ENCODE measurements at regions not wholly inside any gene's neighbourhood (a gene's known extent, or its start where the extent isn't known, plus 50 kb on each side); places are given as distances from the start of the nearest gene placed in this dataset.
"Not testable (repeated sequence)": the region's sequence is repeated elsewhere in the genome, so short reads cannot be mapped to it uniquely, and the experiment has no call there.

DNA sequence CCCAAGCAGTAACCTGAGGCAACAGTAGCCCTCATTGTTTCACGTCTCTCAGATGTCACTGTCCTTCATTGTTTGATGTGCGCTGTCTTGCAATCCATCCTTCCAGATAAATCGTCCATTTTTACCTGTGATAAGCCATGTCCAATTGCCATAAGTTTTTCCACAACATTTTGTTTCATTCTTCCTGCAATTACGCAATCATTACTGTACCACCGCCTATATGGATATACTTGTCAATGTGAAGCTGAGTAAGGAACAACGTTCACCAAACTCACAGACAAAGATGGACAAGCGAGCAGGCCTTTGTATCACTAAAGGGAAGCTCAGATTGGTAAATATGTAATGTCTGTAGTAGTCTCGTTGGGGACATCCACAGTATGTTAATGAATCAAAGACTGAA is 452.5 kb upstream of the NDN start:
- in situ Hi-C loops (cut with HindIII; ENCODE audit: low sequenced_read_pairs); H3K4me3 ChIP-seq (ENCODE audit: low read depth, low read length); DNase-seq (ENCODE audit: low read depth, low spot score): not testable (repeated sequence)

DNA sequence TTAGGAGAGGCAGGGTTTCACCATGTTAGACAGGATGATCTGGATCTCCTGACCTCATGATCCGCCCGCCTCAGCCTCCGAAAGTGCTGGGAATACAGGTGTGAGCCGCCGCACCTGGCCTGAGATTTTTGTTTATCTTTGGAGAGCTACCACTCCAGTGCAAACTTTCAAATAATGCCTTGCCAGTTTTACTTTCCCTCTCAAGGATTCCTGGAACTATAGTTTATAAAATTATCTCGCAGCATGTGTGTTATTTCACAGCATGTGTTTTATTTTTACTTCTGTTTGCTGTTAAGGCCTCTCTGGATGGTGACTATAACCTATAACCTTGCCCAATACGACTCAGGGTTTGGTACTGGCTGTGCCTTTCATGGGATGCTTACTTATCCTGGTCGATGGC is 458.0 kb upstream of the NDN start:
- in situ Hi-C loops (cut with HindIII; ENCODE audit: low sequenced_read_pairs); DNase-seq (ENCODE audit: low read depth, low spot score); H3K4me3 ChIP-seq (ENCODE audit: low read depth, low read length): not testable (repeated sequence)

GRCh38 chr15:24146251-24146650 is 459.1 kb upstream of the NDN start:
- in situ Hi-C loops (cut with HindIII; ENCODE audit: low sequenced_read_pairs): no loop called here
- no peak for DNase-seq (ENCODE audit: low read depth, low spot score)
- no peak overlapping the region for H3K4me3 ChIP-seq (ENCODE audit: low read depth, low read length)
- TF ChIP-seq, protein P1, sequence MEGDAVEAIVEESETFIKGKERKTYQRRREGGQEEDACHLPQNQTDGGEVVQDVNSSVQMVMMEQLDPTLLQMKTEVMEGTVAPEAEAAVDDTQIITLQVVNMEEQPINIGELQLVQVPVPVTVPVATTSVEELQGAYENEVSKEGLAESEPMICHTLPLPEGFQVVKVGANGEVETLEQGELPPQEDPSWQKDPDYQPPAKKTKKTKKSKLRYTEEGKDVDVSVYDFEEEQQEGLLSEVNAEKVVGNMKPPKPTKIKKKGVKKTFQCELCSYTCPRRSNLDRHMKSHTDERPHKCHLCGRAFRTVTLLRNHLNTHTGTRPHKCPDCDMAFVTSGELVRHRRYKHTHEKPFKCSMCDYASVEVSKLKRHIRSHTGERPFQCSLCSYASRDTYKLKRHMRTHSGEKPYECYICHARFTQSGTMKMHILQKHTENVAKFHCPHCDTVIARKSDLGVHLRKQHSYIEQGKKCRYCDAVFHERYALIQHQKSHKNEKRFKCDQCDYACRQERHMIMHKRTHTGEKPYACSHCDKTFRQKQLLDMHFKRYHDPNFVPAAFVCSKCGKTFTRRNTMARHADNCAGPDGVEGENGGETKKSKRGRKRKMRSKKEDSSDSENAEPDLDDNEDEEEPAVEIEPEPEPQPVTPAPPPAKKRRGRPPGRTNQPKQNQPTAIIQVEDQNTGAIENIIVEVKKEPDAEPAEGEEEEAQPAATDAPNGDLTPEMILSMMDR (IDR thresholded peaks at IDR 0.05; ENCODE audit: low read depth, low read length): no peak

DNA sequence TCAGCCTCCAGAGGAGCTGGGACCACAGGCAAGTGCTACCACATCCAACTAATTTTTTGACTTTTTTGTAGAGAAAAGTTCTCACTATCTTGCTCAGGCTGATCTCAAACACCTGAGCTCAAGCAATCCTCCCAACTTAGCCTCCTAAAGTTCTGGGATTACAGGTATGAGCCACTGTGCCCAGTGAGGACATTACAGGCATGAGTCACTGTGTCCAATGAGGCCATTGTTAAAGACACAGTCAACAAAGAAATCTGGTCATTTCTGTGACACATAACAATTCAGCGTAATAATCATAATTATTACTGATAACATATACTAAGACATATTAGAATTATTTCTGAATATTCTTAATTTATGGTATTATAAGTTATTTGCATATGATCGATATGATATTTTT is 463.4 kb upstream of the NDN start:
- TF ChIP-seq, protein P1 (IDR thresholded peaks at IDR 0.05; ENCODE audit: low read depth, low read length): no peak
- no peak for DNase-seq (ENCODE audit: low read depth, low spot score)
- in situ Hi-C loops (cut with HindIII; ENCODE audit: low sequenced_read_pairs): no loop called here

GRCh38 chr15:24158306-24158705 is 471.2 kb upstream of the NDN start:
- H3K4me3 ChIP-seq (ENCODE audit: low read depth, low read length); DNase-seq (ENCODE audit: low read depth, low spot score); in situ Hi-C loops (cut with HindIII; ENCODE audit: low sequenced_read_pairs): not testable (repeated sequence)

More for the DNA sequence above, 463.4 kb upstream of the NDN start:
- H3K4me3 ChIP-seq (ENCODE audit: low read depth, low read length): no peak overlapping the region

DNA sequence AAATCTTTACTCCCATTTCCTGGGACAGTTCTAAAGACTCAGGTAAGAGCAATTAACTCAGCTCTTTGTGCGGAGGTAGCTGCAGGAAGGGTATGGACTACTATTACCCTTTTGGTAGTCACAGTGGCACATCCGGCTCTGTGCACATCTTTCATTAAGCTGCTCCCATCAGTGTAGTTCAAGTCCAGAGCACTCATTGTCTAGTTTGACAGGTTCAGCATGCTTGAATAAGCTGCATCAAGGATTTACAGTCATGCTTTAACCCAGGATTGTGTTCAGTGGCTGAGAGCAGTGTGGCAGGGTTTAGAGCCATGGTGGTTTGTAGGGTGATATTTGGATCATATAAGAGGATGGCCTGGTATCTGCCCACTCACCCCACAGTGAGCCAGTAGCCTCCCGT is 478.4 kb upstream of the NDN start:
- H3K4me3 ChIP-seq (ENCODE audit: low read depth, low read length); in situ Hi-C loops (cut with HindIII; ENCODE audit: low sequenced_read_pairs); DNase-seq (ENCODE audit: low read depth, low spot score): not testable (repeated sequence)

- H3K4me3 ChIP-seq (ENCODE audit: low read depth, low read length); in situ Hi-C loops (cut with HindIII; ENCODE audit: low sequenced_read_pairs); DNase-seq (ENCODE audit: low read depth, low spot score): not testable (repeated sequence)
Observed at GRCh38 chr15:24202297-24202696, 473.3 kb upstream of the NPAP1 start.

GRCh38 chr15:24211742-24212476 is 463.7 kb upstream of the NPAP1 start:
- H3K4me3 ChIP-seq (ENCODE audit: low read depth, low read length); in situ Hi-C loops (cut with HindIII; ENCODE audit: low sequenced_read_pairs): not testable (repeated sequence)
- peak; percentile 65 for DNase-seq (ENCODE audit: low read depth, low spot score)

DNA sequence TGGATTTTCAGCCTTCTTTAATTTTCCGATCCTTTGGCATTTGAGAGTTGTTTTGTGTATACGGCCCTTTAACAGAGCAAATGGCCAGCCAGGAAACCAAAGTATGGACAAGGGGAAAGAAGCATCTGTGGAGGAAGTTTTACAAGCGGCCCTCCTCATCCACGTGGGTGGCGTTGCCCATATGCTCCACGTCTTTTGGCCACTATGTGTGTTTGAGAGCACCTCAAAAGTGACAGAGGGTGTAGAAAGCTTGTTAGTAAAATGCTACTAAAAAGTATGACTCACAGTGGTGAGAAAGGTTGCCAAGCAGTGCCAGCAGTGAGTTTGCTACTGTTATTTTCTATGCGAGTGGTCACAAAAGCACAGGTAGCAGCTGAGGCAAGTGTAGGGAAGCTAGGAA is 451.8 kb upstream of the NPAP1 start:
- in situ Hi-C loops (cut with HindIII; ENCODE audit: low sequenced_read_pairs): no loop called here

GRCh38 chr15:24224161-24224560 is 451.4 kb upstream of the NPAP1 start:
- H3K4me3 ChIP-seq (ENCODE audit: low read depth, low read length): no peak overlapping the region
- TF ChIP-seq, protein P1 (IDR thresholded peaks at IDR 0.05; ENCODE audit: low read depth, low read length): no peak
- in situ Hi-C loops (cut with HindIII; ENCODE audit: low sequenced_read_pairs): no loop called here
- DNase-seq (ENCODE audit: low read depth, low spot score): no peak

More for the DNA sequence above, 451.8 kb upstream of the NPAP1 start:
- DNase-seq (ENCODE audit: low read depth, low spot score): no peak
- no peak overlapping the region for H3K4me3 ChIP-seq (ENCODE audit: low read depth, low read length)
- TF ChIP-seq, protein P1 (IDR thresholded peaks at IDR 0.05; ENCODE audit: low read depth, low read length): no peak

GRCh38 chr15:24228922-24229321 is 446.7 kb upstream of the NPAP1 start:
- DNase-seq (ENCODE audit: low read depth, low spot score); H3K4me3 ChIP-seq (ENCODE audit: low read depth, low read length); in situ Hi-C loops (cut with HindIII; ENCODE audit: low sequenced_read_pairs): not testable (repeated sequence)

GRCh38 chr15:24233134-24233533 is 442.4 kb upstream of the NPAP1 start:
- H3K4me3 ChIP-seq (ENCODE audit: low read depth, low read length); in situ Hi-C loops (cut with HindIII; ENCODE audit: low sequenced_read_pairs); DNase-seq (ENCODE audit: low read depth, low spot score): not testable (repeated sequence)

GRCh38 chr15:24240580-24240979 is 435.0 kb upstream of the NPAP1 start:
- H3K4me3 ChIP-seq (ENCODE audit: low read depth, low read length); DNase-seq (ENCODE audit: low read depth, low spot score); in situ Hi-C loops (cut with HindIII; ENCODE audit: low sequenced_read_pairs): not testable (repeated sequence)
